NB4 (cell line): ENCODE measurements at regions not wholly inside any gene's neighbourhood (a gene's known extent, or its start where the extent isn't known, plus 50 kb on each side); places are given as distances from the start of the nearest gene placed in this dataset.

Source experiments
- DNase-seq: peaks from one replicate; pipeline ENCODE4 v3.0.0; 2010; ENCODE audit warnings: low read depth
- H3K4me3 ChIP-seq: one replicate; pipeline ENCODE4 v1.5.1; 2011; ENCODE audit warnings: mild to moderate bottlenecking, low read depth, low read length, moderate library complexity
- MYC ChIP-seq: IDR thresholded peaks from 2 replicates; pipeline ENCODE4 v1.6.1; 2011; ENCODE audit warnings: low read depth, low read length
- POLR2A ChIP-seq: IDR thresholded peaks from 2 replicates; pipeline ENCODE4 v1.6.1; 2011; ENCODE audit warnings: mild to moderate bottlenecking; ENCODE audit not compliant: insufficient read length; ENCODE audit errors: extremely low read depth
- TF ChIP-seq, protein P1 (sequence below): IDR thresholded peaks from one replicate; pipeline ENCODE4 v1.5.1; 2012; ENCODE audit warnings: low read depth, low read length
- TF ChIP-seq, protein P2 (sequence below): IDR thresholded peaks from 2 replicates; pipeline ENCODE4 v1.6.1; 2011; ENCODE audit warnings: low read depth, low read length

DNA sequence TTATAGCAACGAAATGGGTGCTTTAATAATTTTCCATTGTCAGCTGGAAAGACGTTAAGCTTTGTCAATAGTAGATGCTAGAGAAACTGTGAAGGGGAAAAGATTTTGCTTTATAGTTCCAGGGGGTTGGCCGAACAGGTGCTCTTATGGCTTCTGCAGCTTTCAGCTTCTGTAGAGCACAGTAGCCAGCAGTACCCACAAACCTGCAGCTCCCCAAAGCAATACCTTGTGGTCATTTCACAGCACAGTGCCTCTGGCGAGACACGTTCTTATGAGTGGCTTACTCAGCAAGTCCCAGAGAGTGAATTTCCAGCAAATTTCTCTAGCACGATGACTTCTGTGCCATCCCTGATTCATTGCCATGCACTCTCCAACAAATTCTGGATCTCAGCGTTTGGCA is 416.3 kb upstream of the ATP2B1 start:
- DNase-seq = no peak
- TF ChIP-seq MYC = no peak
- TF ChIP-seq, protein P1, sequence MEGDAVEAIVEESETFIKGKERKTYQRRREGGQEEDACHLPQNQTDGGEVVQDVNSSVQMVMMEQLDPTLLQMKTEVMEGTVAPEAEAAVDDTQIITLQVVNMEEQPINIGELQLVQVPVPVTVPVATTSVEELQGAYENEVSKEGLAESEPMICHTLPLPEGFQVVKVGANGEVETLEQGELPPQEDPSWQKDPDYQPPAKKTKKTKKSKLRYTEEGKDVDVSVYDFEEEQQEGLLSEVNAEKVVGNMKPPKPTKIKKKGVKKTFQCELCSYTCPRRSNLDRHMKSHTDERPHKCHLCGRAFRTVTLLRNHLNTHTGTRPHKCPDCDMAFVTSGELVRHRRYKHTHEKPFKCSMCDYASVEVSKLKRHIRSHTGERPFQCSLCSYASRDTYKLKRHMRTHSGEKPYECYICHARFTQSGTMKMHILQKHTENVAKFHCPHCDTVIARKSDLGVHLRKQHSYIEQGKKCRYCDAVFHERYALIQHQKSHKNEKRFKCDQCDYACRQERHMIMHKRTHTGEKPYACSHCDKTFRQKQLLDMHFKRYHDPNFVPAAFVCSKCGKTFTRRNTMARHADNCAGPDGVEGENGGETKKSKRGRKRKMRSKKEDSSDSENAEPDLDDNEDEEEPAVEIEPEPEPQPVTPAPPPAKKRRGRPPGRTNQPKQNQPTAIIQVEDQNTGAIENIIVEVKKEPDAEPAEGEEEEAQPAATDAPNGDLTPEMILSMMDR = no peak
- TF ChIP-seq POLR2A = no peak
- TF ChIP-seq, protein P2, sequence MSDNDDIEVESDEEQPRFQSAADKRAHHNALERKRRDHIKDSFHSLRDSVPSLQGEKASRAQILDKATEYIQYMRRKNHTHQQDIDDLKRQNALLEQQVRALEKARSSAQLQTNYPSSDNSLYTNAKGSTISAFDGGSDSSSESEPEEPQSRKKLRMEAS = no peak
- no peak overlapping the region for H3K4me3 ChIP-seq

DNA sequence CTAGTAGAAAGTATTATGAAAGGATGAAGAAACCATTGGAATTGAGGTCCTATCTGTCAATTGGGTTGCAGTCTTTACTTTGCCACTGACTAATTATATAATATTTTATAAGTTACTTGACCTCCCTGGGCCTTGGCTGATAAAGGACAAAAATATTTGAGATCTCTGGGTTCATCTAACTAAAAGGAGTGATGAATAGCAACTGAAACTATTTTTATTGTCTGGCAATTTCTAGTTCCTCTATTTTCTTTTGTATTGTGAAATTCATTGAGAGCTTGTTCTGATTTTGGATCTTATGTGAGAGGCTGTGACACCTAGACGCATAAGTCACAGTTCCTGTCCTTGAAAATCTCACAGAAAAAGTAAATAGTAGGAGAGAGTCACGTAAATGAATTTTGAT is 415.7 kb upstream of the ATP2B1 start:
- H3K4me3 ChIP-seq = no peak overlapping the region
- TF ChIP-seq, protein P2 = no peak
- no peak for TF ChIP-seq POLR2A
- TF ChIP-seq, protein P1 = no peak
- no peak for TF ChIP-seq MYC
- peak; percentile 11 for DNase-seq

DNA sequence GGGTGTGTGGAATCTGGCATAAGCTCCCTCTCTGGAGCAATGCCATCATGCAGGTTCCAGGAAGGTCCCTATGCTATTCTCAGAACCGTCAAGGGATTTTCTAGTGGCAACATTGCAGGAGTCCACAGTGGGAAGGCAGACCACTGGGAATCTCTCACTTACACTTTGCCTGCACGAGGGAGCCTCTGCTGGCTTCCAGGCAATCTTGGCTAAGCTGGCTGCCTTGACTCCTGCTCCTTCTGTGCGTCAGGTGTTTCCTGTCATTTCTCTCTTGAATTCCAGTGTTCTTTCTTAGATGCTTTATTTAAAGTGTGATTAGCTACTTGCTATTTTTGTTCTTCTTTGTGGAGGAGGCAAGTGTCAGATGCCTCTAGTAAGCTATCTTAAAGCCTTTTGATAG is 414.0 kb upstream of the ATP2B1 start:
- no peak for TF ChIP-seq POLR2A
- H3K4me3 ChIP-seq = no peak overlapping the region

DNA sequence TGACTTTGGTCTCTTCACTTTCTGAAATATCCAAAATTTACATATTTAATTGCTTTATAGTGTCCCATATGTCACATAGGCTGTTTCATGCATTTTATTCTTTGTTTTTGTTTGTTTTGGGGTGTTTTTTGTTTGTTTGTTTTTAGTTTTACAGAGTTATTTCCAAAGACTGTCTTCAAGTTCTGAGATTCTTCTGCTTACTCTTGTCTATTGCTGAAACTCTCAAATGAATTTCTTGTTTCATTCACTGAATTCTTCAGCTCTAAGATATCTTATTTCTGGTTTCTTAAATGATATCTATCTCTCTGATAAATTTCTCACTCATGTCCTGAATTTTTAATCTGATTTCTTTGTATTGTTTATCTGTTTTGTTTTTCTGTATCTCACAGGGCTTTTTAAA is 412.0 kb upstream of the ATP2B1 start:
- DNase-seq = no peak
- TF ChIP-seq MYC = no peak
- TF ChIP-seq, protein P1 = no peak
- no peak for TF ChIP-seq POLR2A
- TF ChIP-seq, protein P2 = no peak
- H3K4me3 ChIP-seq = no peak overlapping the region

More for the DNA sequence above, 414.0 kb upstream of the ATP2B1 start:
- no peak for DNase-seq

DNA sequence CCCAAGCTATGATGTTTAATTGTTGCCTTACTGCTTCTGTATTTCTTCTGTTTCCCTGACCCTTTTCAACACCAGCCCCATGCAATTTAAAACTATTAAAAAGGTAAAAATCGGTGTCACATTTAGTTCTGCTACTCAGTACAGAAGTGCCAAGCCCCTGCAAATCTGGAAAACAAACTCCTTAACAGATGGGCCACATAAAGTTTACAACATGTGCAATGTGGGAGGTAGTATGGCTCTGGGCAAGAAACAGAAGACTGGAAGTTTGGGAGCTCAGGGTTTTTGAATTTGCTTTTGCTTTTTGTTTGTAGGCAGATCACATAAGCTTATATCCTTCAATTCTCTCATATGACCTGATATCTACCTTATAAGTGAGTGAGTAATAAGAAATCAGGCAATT is 404.0 kb upstream of the ATP2B1 start:
- no peak for TF ChIP-seq MYC
- no peak for DNase-seq
- H3K4me3 ChIP-seq = no peak overlapping the region

DNA sequence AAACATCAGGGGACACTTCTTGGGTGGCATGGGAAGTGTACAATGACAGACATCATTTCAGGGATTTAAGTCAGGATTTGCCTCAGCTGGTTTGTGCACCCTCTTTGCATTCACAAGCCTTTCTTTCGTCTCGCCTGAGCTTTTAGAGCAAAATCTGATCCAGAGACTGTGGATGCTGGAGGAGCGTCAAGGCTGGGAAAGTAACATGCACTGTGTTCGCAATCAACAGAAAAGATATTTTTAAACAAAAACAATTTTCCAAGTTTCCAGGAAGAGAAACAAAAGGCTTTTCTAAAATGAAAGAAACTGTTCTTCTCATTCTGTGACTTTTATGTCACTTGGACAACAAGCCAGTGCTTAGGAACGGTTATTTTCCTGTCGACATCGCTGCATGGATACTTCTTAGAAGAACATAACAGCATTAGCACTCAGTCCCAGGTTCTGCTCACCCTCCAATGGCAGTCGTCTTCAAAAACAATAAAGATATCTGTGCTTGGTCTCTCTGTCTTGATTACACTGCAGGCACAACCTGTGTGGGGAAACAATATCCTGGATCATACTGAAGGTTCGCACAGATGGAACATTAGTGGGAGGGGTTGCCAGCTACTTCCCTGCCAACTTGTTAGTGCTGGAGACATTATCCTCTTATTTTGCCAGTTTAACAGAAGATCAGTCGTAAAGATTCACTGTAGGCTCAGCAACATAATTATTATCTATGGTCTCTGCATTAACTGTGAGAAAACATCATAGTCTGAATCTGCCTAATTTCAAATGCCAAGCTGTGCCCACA is 403.3 kb upstream of the ATP2B1 start:
- TF ChIP-seq MYC = no peak
- TF ChIP-seq, protein P2 = no peak
- TF ChIP-seq, protein P1 = no peak
- H3K4me3 ChIP-seq = no peak overlapping the region
- DNase-seq = no peak

DNA sequence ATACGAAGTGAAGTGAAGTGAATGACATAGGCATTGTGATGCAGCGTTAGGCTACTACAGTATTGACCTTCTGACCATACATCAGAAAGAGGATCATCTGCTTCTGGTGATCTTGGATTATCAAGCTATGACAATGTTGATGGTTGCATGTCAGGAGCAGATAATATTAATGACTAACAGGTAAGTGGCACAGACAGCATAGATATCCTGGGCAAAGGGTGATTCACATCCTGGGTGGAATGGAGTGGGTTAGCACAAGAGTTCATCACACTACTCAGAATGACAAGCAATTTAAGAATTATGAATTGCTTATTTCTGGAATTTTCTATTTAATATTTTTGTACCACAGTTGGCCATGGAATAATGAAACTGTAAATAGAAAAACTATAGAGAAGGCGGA is 397.9 kb upstream of the ATP2B1 start:
- no peak for DNase-seq
- TF ChIP-seq POLR2A = no peak
- TF ChIP-seq, protein P1 = no peak
- no peak for TF ChIP-seq MYC
- no peak overlapping the region for H3K4me3 ChIP-seq
